ENCODE measurements at regions not wholly inside any gene's neighbourhood (a gene's known extent, or its start where the extent isn't known, plus 50 kb on each side); places are given as distances from the start of the nearest gene placed in this dataset.

- TF ChIP-seq, protein P1, sequence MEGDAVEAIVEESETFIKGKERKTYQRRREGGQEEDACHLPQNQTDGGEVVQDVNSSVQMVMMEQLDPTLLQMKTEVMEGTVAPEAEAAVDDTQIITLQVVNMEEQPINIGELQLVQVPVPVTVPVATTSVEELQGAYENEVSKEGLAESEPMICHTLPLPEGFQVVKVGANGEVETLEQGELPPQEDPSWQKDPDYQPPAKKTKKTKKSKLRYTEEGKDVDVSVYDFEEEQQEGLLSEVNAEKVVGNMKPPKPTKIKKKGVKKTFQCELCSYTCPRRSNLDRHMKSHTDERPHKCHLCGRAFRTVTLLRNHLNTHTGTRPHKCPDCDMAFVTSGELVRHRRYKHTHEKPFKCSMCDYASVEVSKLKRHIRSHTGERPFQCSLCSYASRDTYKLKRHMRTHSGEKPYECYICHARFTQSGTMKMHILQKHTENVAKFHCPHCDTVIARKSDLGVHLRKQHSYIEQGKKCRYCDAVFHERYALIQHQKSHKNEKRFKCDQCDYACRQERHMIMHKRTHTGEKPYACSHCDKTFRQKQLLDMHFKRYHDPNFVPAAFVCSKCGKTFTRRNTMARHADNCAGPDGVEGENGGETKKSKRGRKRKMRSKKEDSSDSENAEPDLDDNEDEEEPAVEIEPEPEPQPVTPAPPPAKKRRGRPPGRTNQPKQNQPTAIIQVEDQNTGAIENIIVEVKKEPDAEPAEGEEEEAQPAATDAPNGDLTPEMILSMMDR (IDR thresholded peaks at IDR 0.05; ENCODE audit: low read depth, low read length, poor library complexity, severe bottlenecking), result no peak
- TF ChIP-seq EZH2phosphoT487 (IDR thresholded peaks at IDR 0.05; ENCODE audit: borderline replicate concordance, low read length), result no peak
- no peak overlapping the region for H3K27ac ChIP-seq (ENCODE audit: low read depth, low read length)
- H3K9me3 ChIP-seq (ENCODE audit: control insufficient read depth, insufficient read depth, low read length), result no peaks in the 10 kb centered on the region
Measured at GRCh38 chr11:116137753-116138152, 633.5 kb upstream of the CADM1 start.

DNA sequence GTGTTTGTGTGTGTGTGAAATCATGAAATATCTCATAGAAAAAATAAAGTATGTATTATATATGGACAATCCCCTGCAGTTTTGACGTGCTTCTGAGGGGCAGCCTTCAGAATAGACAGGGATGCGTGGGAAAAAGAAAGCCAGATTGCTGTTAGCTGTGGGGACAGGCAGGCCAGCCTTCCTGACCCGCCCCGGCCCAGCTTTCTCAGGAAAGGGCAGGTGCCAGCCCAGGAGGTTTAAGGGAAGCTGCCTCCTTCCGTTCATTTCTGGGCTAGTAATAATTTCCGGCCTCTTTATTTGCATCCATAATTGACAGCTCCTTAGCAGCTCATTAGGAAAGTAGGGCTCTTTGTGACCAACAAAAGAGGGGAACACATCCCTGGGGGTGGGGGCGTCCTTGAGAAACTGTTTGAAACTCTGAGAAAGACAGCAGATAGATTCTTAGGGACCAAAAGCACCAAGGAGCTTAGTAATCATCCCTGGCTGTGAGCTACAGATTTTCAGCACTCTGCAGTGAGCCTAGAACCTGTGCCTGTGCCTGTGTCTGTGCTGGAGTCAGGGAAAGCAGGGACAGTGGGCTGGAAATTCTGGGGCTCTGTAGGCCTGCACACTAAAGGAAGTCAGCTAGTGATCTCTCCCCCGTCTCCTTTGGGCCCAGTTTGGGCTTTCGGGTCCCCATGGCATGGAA, 632.9 kb upstream of the CADM1 start:
- no peak overlapping the region for H3K27ac ChIP-seq (ENCODE audit: low read depth, low read length)
- H3K4me2 ChIP-seq (ENCODE audit: low read length), result peak overlapping the region; percentile 18; the same call in 1 of the 2 replicates
- H4K20me1 ChIP-seq (ENCODE audit: control insufficient read depth, insufficient read depth, low read depth, low read length), result no peaks in the 10 kb centered on the region

More at GRCh38 chr11:116137753-116138152, 633.5 kb upstream of the CADM1 start:
- Histone ChIP-seq H3K36me3 (ENCODE audit: control insufficient read depth, low read length) (no peaks in the 10 kb centered on the region), H3K4me1 (ENCODE audit: control insufficient read depth, low read length) (peaks cover 7% of the 10 kb centered on the region), H4K20me1 (ENCODE audit: control insufficient read depth, insufficient read depth, low read depth, low read length) (no peaks in the 10 kb centered on the region), H3K79me2 (ENCODE audit: control insufficient read depth, low read length) (no peaks in the 10 kb centered on the region), H3F3A (ENCODE audit: control insufficient read depth, insufficient read depth) (no peaks in the 10 kb centered on the region), H3K9me2 (replicated peaks; ENCODE audit: control insufficient read depth, low read length) (no peaks in the 10 kb centered on the region), H3K4me2 (ENCODE audit: low read length) (no peak overlapping the region), H3K27me3 (ENCODE audit: control insufficient read depth, low read length) (no peaks in the 10 kb centered on the region), H3K4me3 (ENCODE audit: low read length) (no peak overlapping the region)

DNA sequence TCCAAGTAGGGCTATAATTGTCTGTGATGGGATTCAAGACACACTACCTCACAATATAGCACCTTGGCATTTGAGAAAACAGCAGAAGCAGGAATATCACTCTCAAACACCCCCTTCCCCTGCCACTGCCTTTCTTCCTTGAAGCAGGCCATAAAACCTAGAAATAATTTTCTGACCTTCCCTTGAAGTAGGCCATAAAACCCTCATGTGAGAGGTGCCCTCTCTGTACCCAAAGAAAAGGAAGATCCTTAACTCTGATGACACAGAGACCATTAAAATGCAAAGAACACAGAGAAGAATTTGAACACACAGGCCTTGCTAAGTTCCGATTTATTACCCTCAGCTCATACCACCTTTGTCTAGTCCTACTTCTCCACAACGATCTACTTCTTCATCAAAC, 631.7 kb upstream of the CADM1 start:
- H3K4me3 ChIP-seq (ENCODE audit: low read length), result no peak overlapping the region
- no peak overlapping the region for H3K27ac ChIP-seq (ENCODE audit: low read depth, low read length)
- no peaks in the 10 kb centered on the region for H3K79me2 ChIP-seq (ENCODE audit: control insufficient read depth, low read length)
- no peaks in the 10 kb centered on the region for H4K20me1 ChIP-seq (ENCODE audit: control insufficient read depth, insufficient read depth, low read depth, low read length)
- TF ChIP-seq, protein P1 (IDR thresholded peaks at IDR 0.05; ENCODE audit: low read depth, low read length, poor library complexity, severe bottlenecking), result no peak
- no peak for TF ChIP-seq EZH2phosphoT487 (IDR thresholded peaks at IDR 0.05; ENCODE audit: borderline replicate concordance, low read length)
- H3K9me2 ChIP-seq (replicated peaks; ENCODE audit: control insufficient read depth, low read length), result no peaks in the 10 kb centered on the region
- H3F3A ChIP-seq (ENCODE audit: control insufficient read depth, insufficient read depth), result no peaks in the 10 kb centered on the region
- H3K9me3 ChIP-seq (ENCODE audit: control insufficient read depth, insufficient read depth, low read length), result no peaks in the 10 kb centered on the region
- H3K27me3 ChIP-seq (ENCODE audit: control insufficient read depth, low read length), result no peaks in the 10 kb centered on the region
- H3K36me3 ChIP-seq (ENCODE audit: control insufficient read depth, low read length), result no peaks in the 10 kb centered on the region
- H3K4me1 ChIP-seq (ENCODE audit: control insufficient read depth, low read length), result peaks cover 7% of the 10 kb centered on the region
- no peak overlapping the region for H3K4me2 ChIP-seq (ENCODE audit: low read length)

More for the DNA sequence above, 632.9 kb upstream of the CADM1 start:
- Histone ChIP-seq H3K79me2 (ENCODE audit: control insufficient read depth, low read length) (no peaks in the 10 kb centered on the region), H3K36me3 (ENCODE audit: control insufficient read depth, low read length) (no peaks in the 10 kb centered on the region), H3K9me3 (ENCODE audit: control insufficient read depth, insufficient read depth, low read length) (no peaks in the 10 kb centered on the region), H3K27me3 (ENCODE audit: control insufficient read depth, low read length) (no peaks in the 10 kb centered on the region), H3K4me3 (ENCODE audit: low read length) (no peak overlapping the region), H3F3A (ENCODE audit: control insufficient read depth, insufficient read depth) (no peaks in the 10 kb centered on the region), H3K4me1 (ENCODE audit: control insufficient read depth, low read length) (peaks cover 7% of the 10 kb centered on the region), H3K9me2 (replicated peaks; ENCODE audit: control insufficient read depth, low read length) (no peaks in the 10 kb centered on the region)
- TF ChIP-seq, protein P1 (IDR thresholded peaks at IDR 0.05; ENCODE audit: low read depth, low read length, poor library complexity, severe bottlenecking), result no peak
- no peak for TF ChIP-seq EZH2phosphoT487 (IDR thresholded peaks at IDR 0.05; ENCODE audit: borderline replicate concordance, low read length)

Data from DOHH2 (cell line).